Spleen (tissue), 11 donors: ENCODE measurements at regions not wholly inside any gene's neighbourhood (a gene's known extent, or its start where the extent isn't known, plus 50 kb on each side); places are given as distances from the start of the nearest gene placed in this dataset.

Experiments
- DNase-seq: peaks from one replicate; pipeline ENCODE4 v3.0.0-alpha.2; 2020
- H3K27ac ChIP-seq, 8 donors: fragments of 200-600 bp; sonication (generic) in 7 of 8; 1 replicate in 4 of 8; 2 replicates in 4 of 8; pipeline versions ENCODE4 v1.5.0 to v1.8.0; 2016 to 2021; ENCODE audit warnings: inconsistent platforms in 4 of 8, mild to moderate bottlenecking in 4 of 8, moderate library complexity in 1 of 8
- H3K27me3 ChIP-seq, 7 donors: fragments of 200-600 bp; sonication (generic) in 6 of 7; replicated peaks in 1 of 7; 1 replicate in 4 of 7; 2 replicates in 3 of 7; pipeline versions ENCODE4 v1.5.0 to v1.8.0; 2016 to 2021; ENCODE audit warnings: inconsistent platforms in 3 of 7, mild to moderate bottlenecking in 1 of 7
- H3K36me3 ChIP-seq, 6 donors: fragments of 200-600 bp; sonication (generic) in 5 of 6; 1 replicate in 4 of 6; 2 replicates in 2 of 6; pipeline versions ENCODE4 v1.5.0 to v1.8.0; 2016 to 2021; ENCODE audit warnings: inconsistent platforms in 2 of 6
- H3K4me1 ChIP-seq, 6 donors: fragments of 200-600 bp; sonication (generic) in 5 of 6; 1 replicate in 3 of 6; 2 replicates in 3 of 6; pipeline versions ENCODE4 v1.5.0 to v1.8.0; 2016 to 2021; ENCODE audit warnings: inconsistent platforms in 3 of 6
- H3K4me3 ChIP-seq, 8 donors: fragments of 200-600 bp; sonication (generic) in 7 of 8; 1 replicate in 4 of 8; 2 replicates in 4 of 8; pipeline versions ENCODE4 v1.5.0 to v1.8.0; 2016 to 2021; ENCODE audit warnings: inconsistent platforms in 4 of 8, mild to moderate bottlenecking in 4 of 8, moderate library complexity in 2 of 8
- H3K9me3 ChIP-seq, 8 donors: fragments of 200-600 bp; sonication (generic) in 7 of 8; 1 replicate in 4 of 8; 2 replicates in 4 of 8; pipeline versions ENCODE4 v1.5.0 to v1.8.0; 2016 to 2021; ENCODE audit warnings: inconsistent platforms in 4 of 8
- CTCF ChIP-seq, 11 experiments: fragments of 200-600 bp in 7 of 11; fragments of 450-650 bp in 4 of 11; sonication (generic) in 4 of 11; IDR thresholded peaks in 8 of 11; conservative IDR thresholded peaks in 3 of 11; 1 replicate in 7 of 11; 2 replicates in 4 of 11; pipeline versions ENCODE4 v1.4.0 to v1.8.0; 2016 to 2021; ENCODE audit warnings: antibody characterized with exemption in 11 of 11, inconsistent platforms in 4 of 11, mild to moderate bottlenecking in 1 of 11
- POLR2A ChIP-seq, 3 donors: fragments of 450-650 bp; IDR thresholded peaks; one replicate each; pipeline ENCODE4 v1.5.1; 2017; ENCODE audit warnings: antibody characterized with exemption in 3 of 3, mild to moderate bottlenecking in 1 of 3
- POLR2AphosphoS5 ChIP-seq, 3 donors: sonication (generic); formaldehyde crosslinking; IDR thresholded peaks; one replicate each; pipeline ENCODE4 v1.5.1; 2017; ENCODE audit warnings: antibody characterized with exemption in 3 of 3
- WGBS, 5 donors: extraction: QIAGEN DNeasy Blood & Tissue Kit in 3 of 5; methylation state at CpG; one replicate each; pipeline versions ENCODE4 v1.1.5 to v1.1.7; 2013 to 2018; 5-methylcytosine and 5-hydroxymethylcytosine counted together
- intact Hi-C: fragments of 100-400 bp; cut with DNase I; formaldehyde crosslinking; loops from one replicate; pipeline ENCODE4 v1.15.0; 2023; ENCODE audit warnings: low total_unique reads
- donor health status: healthy with polysubstance abuse.
- donor health status: DM: no; HTN: no; CAD: no; lungs with moderate emphysema.
- donor health status: DM: no; HTN: no; CAD: no.
- donor health status: Bipolar disorder and iron deficiency.
- donor health status: healthy.
- donor health status: DM: no; HTN: no; CAD: no.
- donor health status: DM: yes; HTN: yes; CAD: no.

DNA sequence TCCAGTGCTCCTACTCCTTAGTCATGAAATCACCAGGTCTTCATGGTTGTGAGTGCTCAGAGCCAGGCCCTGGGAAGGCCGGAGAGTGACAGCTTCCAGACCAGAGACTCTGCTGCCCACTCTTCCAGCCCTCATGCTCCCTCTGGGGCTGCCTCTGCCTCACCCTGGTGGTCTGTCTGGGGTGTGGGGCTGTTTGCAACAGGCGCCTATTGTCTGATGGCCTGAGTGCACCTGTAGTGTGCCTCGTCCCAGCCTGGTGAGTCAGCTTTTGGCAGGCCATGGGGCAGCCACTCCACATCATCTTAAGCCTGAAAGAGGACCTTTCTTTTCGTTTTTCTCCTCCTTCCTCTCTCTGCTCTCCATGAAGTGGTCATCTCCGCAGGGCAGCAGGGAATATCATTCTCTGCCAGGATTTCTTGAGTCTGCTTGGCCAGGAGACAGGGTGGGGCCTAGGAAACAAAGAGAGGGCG lies 173.8 kb downstream of the VEGFA start:
- no peaks in the 10 kb centered on the region for H3K27me3 ChIP-seq
- no peak for DNase-seq
- TF ChIP-seq CTCF (IDR thresholded peaks at IDR 0.05 in 8 of 11, conservative IDR thresholded peaks at IDR 0.05 in 3 of 11): no peak
- intact Hi-C loops: no loop called here
- WGBS, 5 donors: 71 to 87% (median 74%) methylated on average over 6 of the region's 6 CpGs
- no peak overlapping the region for H3K27ac ChIP-seq
- H3K4me3 ChIP-seq: no peak overlapping the region
- no peaks in the 10 kb centered on the region for H3K36me3 ChIP-seq
- H3K4me1 ChIP-seq: no peaks in the 10 kb centered on the region
- H3K9me3 ChIP-seq: peaks cover 3 to 34% (median 27%) of the 10 kb centered on the region in 8 donors

GRCh38 chr6:43943099-43943766 lies 173.2 kb downstream of the VEGFA start:
- H3K9me3 ChIP-seq: peaks cover 3 to 34% (median 27%) of the 10 kb centered on the region in 8 donors
- H3K36me3 ChIP-seq: no peaks in the 10 kb centered on the region
- intact Hi-C loops: no loop called here
- TF ChIP-seq POLR2A (IDR thresholded peaks at IDR 0.05): no peak
- no peak for TF ChIP-seq CTCF (IDR thresholded peaks at IDR 0.05 in 8 of 11, conservative IDR thresholded peaks at IDR 0.05 in 3 of 11)
- no peak for TF ChIP-seq POLR2AphosphoS5 (IDR thresholded peaks at IDR 0.05)
- no peak overlapping the region for H3K4me3 ChIP-seq
- no peak overlapping the region for H3K27ac ChIP-seq
- peak; percentile 44 for DNase-seq
- H3K27me3 ChIP-seq: no peaks in the 10 kb centered on the region
- WGBS, 5 donors: 88 to 98% (median 91%) methylated on average over 5 of the region's 5 CpGs
- H3K4me1 ChIP-seq: no peaks in the 10 kb centered on the region

GRCh38 chr6:43942616-43943015 lies 172.6 kb downstream of the VEGFA start:
- Histone ChIP-seq H3K4me1 (no peaks in the 10 kb centered on the region), H3K27ac (no peak overlapping the region), H3K27me3 (no peaks in the 10 kb centered on the region), H3K9me3 (peaks cover 3 to 34% (median 27%) of the 10 kb centered on the region in 8 donors), H3K4me3 (no peak overlapping the region), H3K36me3 (no peaks in the 10 kb centered on the region)
- intact Hi-C loops: no loop called here
- TF ChIP-seq CTCF (IDR thresholded peaks at IDR 0.05 in 8 of 11, conservative IDR thresholded peaks at IDR 0.05 in 3 of 11) (no peak), POLR2A (IDR thresholded peaks at IDR 0.05) (no peak), POLR2AphosphoS5 (IDR thresholded peaks at IDR 0.05) (no peak)
- WGBS, 5 donors: 82 to 93% (median 91%) methylated on average over 3 of the region's 3 CpGs
- DNase-seq: no peak

DNA sequence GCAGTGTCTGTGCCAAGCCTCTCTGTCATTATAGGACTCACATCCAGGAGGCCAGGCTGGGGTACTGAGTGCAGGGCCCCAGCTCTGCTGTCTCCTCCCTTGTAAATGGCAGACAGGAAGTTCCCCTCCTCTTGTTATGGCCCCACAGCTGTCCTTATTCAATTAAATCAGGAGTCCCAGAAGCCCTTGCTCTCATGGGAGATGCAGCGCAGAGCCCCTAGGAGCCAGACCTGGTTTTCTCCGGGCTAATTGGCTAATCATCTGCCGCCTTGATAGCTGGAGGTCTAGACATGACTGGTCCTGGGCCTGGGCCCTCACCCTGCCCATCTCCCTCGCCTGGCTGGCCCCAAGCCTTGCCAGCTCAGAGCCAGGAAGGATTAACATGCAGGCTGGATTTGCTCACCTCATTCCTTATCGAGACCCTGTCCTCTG lies 172.0 kb downstream of the VEGFA start:
- TF ChIP-seq POLR2A (IDR thresholded peaks at IDR 0.05) (no peak), POLR2AphosphoS5 (IDR thresholded peaks at IDR 0.05) (no peak), CTCF (IDR thresholded peaks at IDR 0.05 in 8 of 11, conservative IDR thresholded peaks at IDR 0.05 in 3 of 11) (no peak)
- WGBS, 5 donors: 83 to 88% (median 87%) methylated on average over 5 of the region's 5 CpGs
- H3K4me1 ChIP-seq: no peaks in the 10 kb centered on the region
- intact Hi-C loops: no loop called here
- no peak overlapping the region for H3K4me3 ChIP-seq
- peak; percentile 43 for DNase-seq
- H3K9me3 ChIP-seq: peaks cover 3 to 34% (median 27%) of the 10 kb centered on the region in 8 donors
- no peaks in the 10 kb centered on the region for H3K36me3 ChIP-seq
- no peaks in the 10 kb centered on the region for H3K27me3 ChIP-seq
- no peak overlapping the region for H3K27ac ChIP-seq
